ENCODE measurements at regions not wholly inside any gene's neighbourhood (a gene's known extent, or its start where the extent isn't known, plus 50 kb on each side); places are given as distances from the start of the nearest gene placed in this dataset.

DNA sequence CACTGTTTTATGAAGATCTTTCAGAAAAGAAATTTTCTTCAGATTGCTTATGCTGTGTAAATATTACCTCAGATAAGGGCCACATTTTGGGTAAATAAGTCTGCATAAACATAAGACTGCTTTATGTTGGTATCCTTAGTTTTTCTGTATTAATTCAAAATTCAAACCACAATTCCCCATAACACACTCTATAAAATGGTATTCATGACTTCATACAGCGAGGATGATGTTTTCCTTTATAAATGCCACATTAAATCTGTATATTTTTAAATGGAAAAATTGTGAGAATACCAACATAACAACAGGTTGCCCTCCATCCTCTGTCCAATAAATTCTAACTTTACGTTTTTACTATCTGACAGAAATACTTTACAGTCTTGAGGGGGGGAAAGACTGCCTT lies 248.7 kb upstream of the CXADR start:
- TF ChIP-seq POLR2A (IDR thresholded peaks at IDR 0.05): no peak
- TF ChIP-seq, protein P1, sequence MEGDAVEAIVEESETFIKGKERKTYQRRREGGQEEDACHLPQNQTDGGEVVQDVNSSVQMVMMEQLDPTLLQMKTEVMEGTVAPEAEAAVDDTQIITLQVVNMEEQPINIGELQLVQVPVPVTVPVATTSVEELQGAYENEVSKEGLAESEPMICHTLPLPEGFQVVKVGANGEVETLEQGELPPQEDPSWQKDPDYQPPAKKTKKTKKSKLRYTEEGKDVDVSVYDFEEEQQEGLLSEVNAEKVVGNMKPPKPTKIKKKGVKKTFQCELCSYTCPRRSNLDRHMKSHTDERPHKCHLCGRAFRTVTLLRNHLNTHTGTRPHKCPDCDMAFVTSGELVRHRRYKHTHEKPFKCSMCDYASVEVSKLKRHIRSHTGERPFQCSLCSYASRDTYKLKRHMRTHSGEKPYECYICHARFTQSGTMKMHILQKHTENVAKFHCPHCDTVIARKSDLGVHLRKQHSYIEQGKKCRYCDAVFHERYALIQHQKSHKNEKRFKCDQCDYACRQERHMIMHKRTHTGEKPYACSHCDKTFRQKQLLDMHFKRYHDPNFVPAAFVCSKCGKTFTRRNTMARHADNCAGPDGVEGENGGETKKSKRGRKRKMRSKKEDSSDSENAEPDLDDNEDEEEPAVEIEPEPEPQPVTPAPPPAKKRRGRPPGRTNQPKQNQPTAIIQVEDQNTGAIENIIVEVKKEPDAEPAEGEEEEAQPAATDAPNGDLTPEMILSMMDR (IDR thresholded peaks at IDR 0.05): no peak
